KMS-11 (cell line): ENCODE measurements at regions not wholly inside any gene's neighbourhood (a gene's known extent, or its start where the extent isn't known, plus 50 kb on each side); places are given as distances from the start of the nearest gene placed in this dataset.

Source experiments
- H2AFZ ChIP-seq: fragments of 200-600 bp; sonication (generic); 2 replicates; pipeline ENCODE4 v1.6.1; 2016; ENCODE audit warnings: antibody characterized with exemption, mixed run types, low read depth
- H3K27ac ChIP-seq: fragments of 200-600 bp; sonication (generic); 2 replicates; pipeline ENCODE4 v1.6.1; 2016; ENCODE audit warnings: mild to moderate bottlenecking, mixed run types
- H3K27me3 ChIP-seq: fragments of 200-600 bp; sonication (generic); 2 replicates; pipeline ENCODE4 v1.6.1; 2017; ENCODE audit warnings: mild to moderate bottlenecking, low read depth, mixed run types, moderate library complexity; ENCODE audit not compliant: insufficient read depth
- H3K36me3 ChIP-seq: fragments of 200-600 bp; sonication (generic); 2 replicates; pipeline ENCODE4 v1.6.1; 2017; ENCODE audit warnings: mild to moderate bottlenecking, mixed run types; ENCODE audit not compliant: insufficient read depth
- H3K4me1 ChIP-seq: fragments of 200-600 bp; sonication (generic); 2 replicates; pipeline ENCODE4 v1.6.1; 2016; ENCODE audit warnings: mild to moderate bottlenecking, low read depth, mixed run types; ENCODE audit not compliant: poor library complexity, severe bottlenecking
- H3K4me2 ChIP-seq: fragments of 200-600 bp; sonication (generic); 2 replicates; pipeline ENCODE4 v1.7.0; 2016; ENCODE audit warnings: mild to moderate bottlenecking, mixed run types
- H3K4me3 ChIP-seq: fragments of 200-600 bp; sonication (generic); IDR thresholded peaks from 2 replicates; pipeline ENCODE4 v1.6.1; 2017; ENCODE audit warnings: low read depth, low read length, mixed read lengths; ENCODE audit not compliant: insufficient read depth
- H3K79me2 ChIP-seq: fragments of 200-600 bp; sonication (generic); 2 replicates; pipeline ENCODE4 v1.6.1; 2016; ENCODE audit warnings: low read depth, mixed run types; ENCODE audit not compliant: insufficient read depth
- H3K9ac ChIP-seq: fragments of 200-600 bp; sonication (generic); 2 replicates; pipeline ENCODE4 v1.6.1; 2016; ENCODE audit warnings: mild to moderate bottlenecking, mixed run types
- H4K20me1 ChIP-seq: fragments of 200-600 bp; sonication (generic); 2 replicates; pipeline ENCODE4 v1.6.1; 2016; ENCODE audit warnings: mild to moderate bottlenecking, mixed run types; ENCODE audit not compliant: insufficient read depth
- TF ChIP-seq, protein P1 (sequence below): fragments of 200-600 bp; sonication (generic); conservative IDR thresholded peaks from 2 replicates; pipeline ENCODE4 v1.6.1; 2017; ENCODE audit warnings: low read depth, mild to moderate bottlenecking, antibody characterized with exemption, low read length, moderate library complexity, mixed read lengths

DNA sequence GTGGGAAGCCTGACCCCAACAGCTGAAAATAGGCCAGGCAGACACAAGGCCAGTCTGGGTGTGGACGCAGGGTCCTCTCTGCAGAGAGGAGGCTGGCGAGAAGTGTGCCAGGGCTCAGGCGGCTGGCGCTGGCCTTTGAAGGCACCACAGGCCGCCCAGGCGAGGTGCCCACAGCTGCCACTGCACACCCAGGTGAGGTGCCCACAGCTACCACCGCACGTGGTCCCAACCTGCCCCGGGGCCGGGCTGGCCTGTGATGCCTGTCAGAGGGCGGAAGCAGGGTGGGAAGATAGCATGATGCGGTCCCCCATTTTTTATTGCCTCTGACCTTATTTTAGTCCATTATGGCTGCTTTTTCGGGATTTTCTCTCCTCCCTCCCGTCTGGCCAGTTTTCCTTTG lies 1303.9 kb downstream of the BRD1 start:
- no peaks in the 10 kb centered on the region for H4K20me1 ChIP-seq
- H2AFZ ChIP-seq = no peak overlapping the region
- H3K36me3 ChIP-seq = no peaks in the 10 kb centered on the region
- H3K4me3 ChIP-seq = no peak overlapping the region
- TF ChIP-seq, protein P1, sequence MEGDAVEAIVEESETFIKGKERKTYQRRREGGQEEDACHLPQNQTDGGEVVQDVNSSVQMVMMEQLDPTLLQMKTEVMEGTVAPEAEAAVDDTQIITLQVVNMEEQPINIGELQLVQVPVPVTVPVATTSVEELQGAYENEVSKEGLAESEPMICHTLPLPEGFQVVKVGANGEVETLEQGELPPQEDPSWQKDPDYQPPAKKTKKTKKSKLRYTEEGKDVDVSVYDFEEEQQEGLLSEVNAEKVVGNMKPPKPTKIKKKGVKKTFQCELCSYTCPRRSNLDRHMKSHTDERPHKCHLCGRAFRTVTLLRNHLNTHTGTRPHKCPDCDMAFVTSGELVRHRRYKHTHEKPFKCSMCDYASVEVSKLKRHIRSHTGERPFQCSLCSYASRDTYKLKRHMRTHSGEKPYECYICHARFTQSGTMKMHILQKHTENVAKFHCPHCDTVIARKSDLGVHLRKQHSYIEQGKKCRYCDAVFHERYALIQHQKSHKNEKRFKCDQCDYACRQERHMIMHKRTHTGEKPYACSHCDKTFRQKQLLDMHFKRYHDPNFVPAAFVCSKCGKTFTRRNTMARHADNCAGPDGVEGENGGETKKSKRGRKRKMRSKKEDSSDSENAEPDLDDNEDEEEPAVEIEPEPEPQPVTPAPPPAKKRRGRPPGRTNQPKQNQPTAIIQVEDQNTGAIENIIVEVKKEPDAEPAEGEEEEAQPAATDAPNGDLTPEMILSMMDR = no peak
- no peaks in the 10 kb centered on the region; the same call in 1 of the 2 replicates for H3K27me3 ChIP-seq
- H3K4me1 ChIP-seq = no peaks in the 10 kb centered on the region
- no peak overlapping the region for H3K27ac ChIP-seq
- H3K4me2 ChIP-seq = no peak overlapping the region
- H3K79me2 ChIP-seq = no peaks in the 10 kb centered on the region
- H3K9ac ChIP-seq = no peak overlapping the region

DNA sequence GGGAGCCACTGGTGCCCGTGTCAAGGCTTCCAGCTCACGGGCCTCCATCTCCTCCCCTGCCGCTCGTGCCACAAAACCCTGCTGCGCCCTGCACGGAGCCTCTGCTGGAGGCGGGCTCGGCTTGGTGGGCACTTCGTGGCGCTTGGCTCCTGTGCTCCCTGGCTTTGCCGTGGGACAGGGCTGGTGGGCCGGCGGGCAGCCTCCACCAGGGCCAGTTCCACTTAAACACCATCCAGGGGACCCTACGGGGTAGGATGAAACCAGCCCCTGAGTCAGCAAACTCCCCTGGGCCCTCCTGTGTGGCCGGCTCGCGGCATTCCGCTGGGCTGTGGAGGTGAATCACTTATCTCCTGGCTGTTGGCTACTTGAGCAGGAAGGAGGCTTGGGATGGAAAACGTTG lies 1304.6 kb downstream of the BRD1 start:
- Histone ChIP-seq H3K9ac (no peak overlapping the region), H3K36me3 (no peaks in the 10 kb centered on the region), H3K4me3 (no peak overlapping the region), H3K4me1 (no peaks in the 10 kb centered on the region), H4K20me1 (no peaks in the 10 kb centered on the region), H3K79me2 (no peaks in the 10 kb centered on the region), H3K27me3 (no peaks in the 10 kb centered on the region; the same call in 1 of the 2 replicates), H2AFZ (no peak overlapping the region), H3K27ac (no peak overlapping the region), H3K4me2 (no peak overlapping the region)
- TF ChIP-seq, protein P1 = no peak

DNA sequence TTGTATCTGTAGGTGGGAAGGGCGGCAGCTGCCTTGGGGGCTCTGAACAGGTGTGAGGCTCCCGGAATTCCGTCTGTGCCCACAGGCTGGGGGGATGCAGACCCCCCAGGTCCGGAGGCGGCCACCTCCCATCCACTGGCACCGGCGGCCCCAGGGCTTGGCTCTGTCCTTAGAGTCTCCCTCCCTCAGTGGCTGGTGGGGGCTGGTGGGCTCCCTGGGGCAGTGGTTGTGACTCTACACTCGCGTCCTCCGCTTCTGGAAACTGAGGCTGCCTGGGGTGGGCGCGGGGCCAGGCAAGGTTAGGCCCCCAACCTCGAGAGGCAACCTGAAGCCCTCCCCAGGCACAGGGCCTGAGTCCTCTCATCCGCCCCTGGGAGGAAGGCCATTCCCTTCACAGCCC lies 1305.4 kb downstream of the BRD1 start:
- Histone ChIP-seq H3K4me1 (no peaks in the 10 kb centered on the region), H2AFZ (no peak overlapping the region), H3K4me2 (no peak overlapping the region), H3K27me3 (no peaks in the 10 kb centered on the region; the same call in 1 of the 2 replicates), H3K9ac (no peak overlapping the region), H3K27ac (no peak overlapping the region), H4K20me1 (no peaks in the 10 kb centered on the region), H3K4me3 (no peak overlapping the region), H3K36me3 (no peaks in the 10 kb centered on the region), H3K79me2 (no peaks in the 10 kb centered on the region)
- TF ChIP-seq, protein P1 = no peak

DNA sequence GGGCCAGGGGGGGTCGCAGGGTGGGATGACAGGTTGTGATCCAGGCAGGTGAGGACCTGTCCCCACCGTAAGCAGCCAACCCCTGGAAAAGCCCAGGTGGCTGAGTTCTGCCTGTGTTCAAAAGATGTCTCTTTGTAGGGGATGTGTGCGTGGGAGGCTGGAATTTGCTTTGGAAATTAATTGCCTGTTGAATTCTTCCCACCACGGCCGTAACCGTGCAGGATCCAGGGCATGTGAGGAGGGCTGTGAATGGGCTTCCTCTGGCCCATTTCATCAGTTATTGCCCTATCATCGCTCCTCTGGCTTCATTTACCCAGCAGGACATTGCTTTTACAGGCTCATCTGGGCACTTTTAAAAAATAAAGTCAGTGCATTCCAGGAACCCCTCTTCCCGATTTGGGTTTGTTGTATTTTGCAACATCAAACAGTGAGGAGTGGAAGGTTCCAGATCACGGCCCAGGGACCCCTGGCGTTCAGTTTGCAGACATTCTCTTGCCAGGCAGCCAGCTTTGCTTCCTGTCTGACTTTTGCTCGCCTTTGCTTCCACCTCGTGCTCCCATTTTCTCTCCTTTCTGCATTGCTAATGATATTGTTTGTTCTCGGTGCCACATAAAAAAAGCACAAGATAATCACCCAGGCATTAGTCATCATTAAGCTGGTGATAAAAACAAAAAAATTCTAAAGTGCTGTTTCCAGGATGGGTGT lies 1306.6 kb downstream of the BRD1 start:
- Histone ChIP-seq H4K20me1 (no peaks in the 10 kb centered on the region), H3K27ac (no peak overlapping the region), H3K79me2 (no peaks in the 10 kb centered on the region), H2AFZ (no peak overlapping the region), H3K4me2 (no peak overlapping the region), H3K36me3 (no peaks in the 10 kb centered on the region), H3K4me3 (no peak overlapping the region), H3K9ac (no peak overlapping the region), H3K27me3 (no peaks in the 10 kb centered on the region; the same call in 1 of the 2 replicates), H3K4me1 (no peaks in the 10 kb centered on the region)
- TF ChIP-seq, protein P1 = no peak
